ENCODE measurements at regions not wholly inside any gene's neighbourhood (a gene's known extent, or its start where the extent isn't known, plus 50 kb on each side); places are given as distances from the start of the nearest gene placed in this dataset.

- H3K27me3 ChIP-seq, result no peaks in the 10 kb centered on the region
- 90 to 93% methylated on average over 4 to 5 of the region's 5 CpGs for WGBS, 2 donors
- no peak for DNase-seq
Observed at GRCh38 chr2:239664216-239664810, 263.5 kb upstream of the HDAC4 start.

GRCh38 chr2:239663364-239663924 is 262.6 kb upstream of the HDAC4 start:
- no peaks in the 10 kb centered on the region for H3K4me1 ChIP-seq
- H3K27me3 ChIP-seq, result no peaks in the 10 kb centered on the region
- no peak for TF ChIP-seq POLR2A (IDR thresholded peaks at IDR 0.05)
- no peak for TF ChIP-seq CTCF (IDR thresholded peaks at IDR 0.05)
- WGBS, 2 donors, result 62 to 67% methylated on average over 7 to 9 of the region's 9 CpGs
- H3K9me3 ChIP-seq, result no peaks in the 10 kb centered on the region
- no peak for ATAC-seq
- H3K4me3 ChIP-seq, result no peak overlapping the region
- intact Hi-C loops (cut with DNase I), result no loop called here
- H3K27ac ChIP-seq, result no peak overlapping the region
- no peaks in the 10 kb centered on the region for H3K36me3 ChIP-seq (replicated peaks in 1 of 2; ENCODE audit: insufficient read depth in 1 of 2, low read depth in 2 of 2)
- no peak for DNase-seq

More at GRCh38 chr2:239664216-239664810, 263.5 kb upstream of the HDAC4 start:
- H3K4me3 ChIP-seq, result no peak overlapping the region
- no peaks in the 10 kb centered on the region for H3K9me3 ChIP-seq
- TF ChIP-seq CTCF (IDR thresholded peaks at IDR 0.05) (no peak), POLR2A (IDR thresholded peaks at IDR 0.05) (no peak)
- H3K36me3 ChIP-seq (replicated peaks in 1 of 2; ENCODE audit: insufficient read depth in 1 of 2, low read depth in 2 of 2), result no peaks in the 10 kb centered on the region
- no peak for ATAC-seq
- intact Hi-C loops (cut with DNase I), result no loop called here
- no peaks in the 10 kb centered on the region for H3K4me1 ChIP-seq
- H3K27ac ChIP-seq, result no peak overlapping the region

GRCh38 chr2:239662413-239663120 is 261.7 kb upstream of the HDAC4 start:
- Histone ChIP-seq H3K36me3 (replicated peaks in 1 of 2; ENCODE audit: insufficient read depth in 1 of 2, low read depth in 2 of 2) (no peaks in the 10 kb centered on the region), H3K4me3 (no peak overlapping the region), H3K4me1 (no peaks in the 10 kb centered on the region), H3K27ac (no peak overlapping the region), H3K9me3 (no peaks in the 10 kb centered on the region), H3K27me3 (no peaks in the 10 kb centered on the region)
- DNase-seq (no peak), ATAC-seq (no peak)
- whole genome bisulfite sequencing, 2 donors, result 45 to 52% methylated on average over 16 of the region's 16 CpGs
- TF ChIP-seq POLR2A (IDR thresholded peaks at IDR 0.05) (no peak), CTCF (IDR thresholded peaks at IDR 0.05) (no peak)
- intact Hi-C loops (cut with DNase I), result no loop called here

- no peak for DNase-seq
- intact Hi-C loops (cut with DNase I), result no loop called here
- no peak for ATAC-seq
- Histone ChIP-seq H3K4me1 (no peaks in the 10 kb centered on the region), H3K27me3 (no peaks in the 10 kb centered on the region), H3K27ac (no peak overlapping the region), H3K9me3 (no peaks in the 10 kb centered on the region), H3K4me3 (no peak overlapping the region), H3K36me3 (replicated peaks in 1 of 2; ENCODE audit: insufficient read depth in 1 of 2, low read depth in 2 of 2) (no peaks in the 10 kb centered on the region)
- TF ChIP-seq CTCF (IDR thresholded peaks at IDR 0.05) (no peak), POLR2A (IDR thresholded peaks at IDR 0.05) (no peak)
- WGBS, 2 donors, result 47 to 48% methylated on average over 15 of the region's 15 CpGs
Observed at GRCh38 chr2:239661334-239662312, 260.8 kb upstream of the HDAC4 start.
